ENCODE measurements at regions not wholly inside any gene's neighbourhood (a gene's known extent, or its start where the extent isn't known, plus 50 kb on each side); places are given as distances from the start of the nearest gene placed in this dataset.
"Not testable (repeated sequence)": the region's sequence is repeated elsewhere in the genome, so short reads cannot be mapped to it uniquely, and the experiment has no call there.

GRCh38 chr10:63832686-63833085, 311.5 kb downstream of the REEP3 start:
- no peaks in the 10 kb centered on the region for H3K27me3 ChIP-seq (replicated peaks; ENCODE audit: insufficient read depth)
- DNase-seq (ENCODE audit: low spot score) = no peak
- intact Hi-C loops (cut with DNase I) = no loop called here
- H3K4me3 ChIP-seq = no peak overlapping the region
- H3K36me3 ChIP-seq = no peaks in the 10 kb centered on the region
- TF ChIP-seq POLR2AphosphoS5 (IDR thresholded peaks at IDR 0.05) = no peak
- no peak for TF ChIP-seq POLR2A (IDR thresholded peaks at IDR 0.05)
- TF ChIP-seq, protein P1, sequence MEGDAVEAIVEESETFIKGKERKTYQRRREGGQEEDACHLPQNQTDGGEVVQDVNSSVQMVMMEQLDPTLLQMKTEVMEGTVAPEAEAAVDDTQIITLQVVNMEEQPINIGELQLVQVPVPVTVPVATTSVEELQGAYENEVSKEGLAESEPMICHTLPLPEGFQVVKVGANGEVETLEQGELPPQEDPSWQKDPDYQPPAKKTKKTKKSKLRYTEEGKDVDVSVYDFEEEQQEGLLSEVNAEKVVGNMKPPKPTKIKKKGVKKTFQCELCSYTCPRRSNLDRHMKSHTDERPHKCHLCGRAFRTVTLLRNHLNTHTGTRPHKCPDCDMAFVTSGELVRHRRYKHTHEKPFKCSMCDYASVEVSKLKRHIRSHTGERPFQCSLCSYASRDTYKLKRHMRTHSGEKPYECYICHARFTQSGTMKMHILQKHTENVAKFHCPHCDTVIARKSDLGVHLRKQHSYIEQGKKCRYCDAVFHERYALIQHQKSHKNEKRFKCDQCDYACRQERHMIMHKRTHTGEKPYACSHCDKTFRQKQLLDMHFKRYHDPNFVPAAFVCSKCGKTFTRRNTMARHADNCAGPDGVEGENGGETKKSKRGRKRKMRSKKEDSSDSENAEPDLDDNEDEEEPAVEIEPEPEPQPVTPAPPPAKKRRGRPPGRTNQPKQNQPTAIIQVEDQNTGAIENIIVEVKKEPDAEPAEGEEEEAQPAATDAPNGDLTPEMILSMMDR (IDR thresholded peaks at IDR 0.05) = no peak
- H3K4me1 ChIP-seq (replicated peaks) = no peaks in the 10 kb centered on the region
- H3K9me3 ChIP-seq = no peaks in the 10 kb centered on the region
- H3K27ac ChIP-seq = no peak overlapping the region

GRCh38 chr10:63833411-63834060, 312.3 kb downstream of the REEP3 start:
- H3K27ac ChIP-seq = no peak overlapping the region
- H3K4me1 ChIP-seq (replicated peaks) = no peaks in the 10 kb centered on the region
- H3K4me3 ChIP-seq = no peak overlapping the region
- intact Hi-C loops (cut with DNase I) = no loop called here
- H3K9me3 ChIP-seq = no peaks in the 10 kb centered on the region
- WGBS = 72% methylated on average over 5 of the region's 5 CpGs
- H3K27me3 ChIP-seq (replicated peaks; ENCODE audit: insufficient read depth) = no peaks in the 10 kb centered on the region
- no peak for DNase-seq (ENCODE audit: low spot score)
- no peak for TF ChIP-seq POLR2AphosphoS5 (IDR thresholded peaks at IDR 0.05)
- no peak for TF ChIP-seq POLR2A (IDR thresholded peaks at IDR 0.05)
- TF ChIP-seq, protein P1 (IDR thresholded peaks at IDR 0.05) = no peak
- no peaks in the 10 kb centered on the region for H3K36me3 ChIP-seq

DNA sequence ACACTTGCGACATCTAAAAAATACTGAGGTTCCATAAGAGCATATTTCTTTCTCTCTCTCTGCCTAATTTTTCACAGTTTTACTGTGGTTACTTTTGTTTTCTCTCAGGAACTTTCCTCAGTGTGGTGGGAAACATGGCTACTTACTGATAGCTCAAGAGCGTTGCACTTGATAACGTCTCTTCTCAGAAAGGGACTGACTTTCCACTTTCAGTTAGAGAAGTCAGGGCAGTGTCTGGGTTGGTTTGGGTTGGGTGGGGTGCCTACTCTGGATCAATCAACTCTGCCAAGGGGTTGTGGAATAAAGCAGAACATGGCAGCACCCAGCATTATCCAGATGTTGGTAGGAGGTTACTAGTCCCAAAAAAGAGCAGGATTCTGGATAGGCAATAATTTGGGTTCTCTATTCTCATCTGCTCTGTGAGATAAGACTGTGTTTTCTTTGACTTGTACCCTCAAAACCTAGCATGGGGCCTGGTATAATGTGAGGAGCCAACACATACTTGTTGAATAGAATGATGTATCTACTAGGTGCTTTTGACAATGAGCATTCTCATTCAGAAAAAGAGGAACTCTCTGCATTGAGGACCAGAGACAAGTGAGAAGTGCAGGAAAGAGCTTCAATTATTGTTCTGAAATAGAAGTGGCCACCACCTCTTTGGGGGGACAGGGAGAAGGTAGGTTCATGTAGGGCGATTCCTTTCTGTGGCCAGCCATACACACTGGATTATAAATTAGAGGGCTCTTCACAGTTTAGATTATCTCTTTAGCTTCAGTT, 315.7 kb downstream of the REEP3 start:
- H3K4me1 ChIP-seq (replicated peaks) = no peaks in the 10 kb centered on the region
- no peak for DNase-seq (ENCODE audit: low spot score)
- intact Hi-C loops (cut with DNase I) = no loop called here
- H3K4me3 ChIP-seq = no peak overlapping the region
- 94% methylated on average over 4 of the region's 4 CpGs for WGBS
- H3K36me3 ChIP-seq = no peaks in the 10 kb centered on the region
- H3K27me3 ChIP-seq (replicated peaks; ENCODE audit: insufficient read depth) = no peaks in the 10 kb centered on the region
- H3K9me3 ChIP-seq = no peaks in the 10 kb centered on the region
- TF ChIP-seq POLR2AphosphoS5 (IDR thresholded peaks at IDR 0.05) (no peak), POLR2A (IDR thresholded peaks at IDR 0.05) (no peak)
- TF ChIP-seq, protein P1 (IDR thresholded peaks at IDR 0.05) = no peak
- no peak overlapping the region for H3K27ac ChIP-seq

DNA sequence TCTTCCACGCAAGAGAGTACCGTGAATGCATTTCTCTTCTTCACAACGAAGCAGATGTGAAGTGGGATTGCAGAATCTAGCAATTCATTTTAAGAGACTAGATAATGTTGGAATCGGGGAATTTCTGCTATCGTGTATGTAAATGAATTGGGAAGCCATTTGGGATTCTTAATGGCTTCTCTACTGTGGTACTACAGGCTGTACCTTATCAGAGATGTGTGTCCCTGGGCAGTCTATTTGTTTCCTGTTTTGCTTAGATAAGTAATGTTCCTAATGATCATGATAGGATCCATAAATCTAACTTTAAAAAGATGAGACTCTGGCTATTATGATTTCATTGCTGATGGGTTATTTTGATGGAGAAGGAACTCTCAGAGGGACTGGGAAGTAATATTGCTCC, 320.6 kb downstream of the REEP3 start:
- no peak overlapping the region for H3K27ac ChIP-seq
- DNase-seq (ENCODE audit: low spot score) = no peak
- intact Hi-C loops (cut with DNase I) = no loop called here
- no peaks in the 10 kb centered on the region for H3K4me1 ChIP-seq (replicated peaks)
- 94% methylated on average over 5 of the region's 5 CpGs for WGBS
- H3K36me3 ChIP-seq = no peaks in the 10 kb centered on the region
- no peaks in the 10 kb centered on the region for H3K9me3 ChIP-seq
- H3K27me3 ChIP-seq (replicated peaks; ENCODE audit: insufficient read depth) = no peaks in the 10 kb centered on the region
- no peak overlapping the region for H3K4me3 ChIP-seq
- TF ChIP-seq POLR2AphosphoS5 (IDR thresholded peaks at IDR 0.05) (no peak), POLR2A (IDR thresholded peaks at IDR 0.05) (no peak)
- TF ChIP-seq, protein P1 (IDR thresholded peaks at IDR 0.05) = no peak

GRCh38 chr10:63843107-63843506, 321.9 kb downstream of the REEP3 start:
- Histone ChIP-seq H3K4me1 (replicated peaks) (no peaks in the 10 kb centered on the region), H3K4me3 (no peak overlapping the region), H3K27me3 (replicated peaks; ENCODE audit: insufficient read depth) (no peaks in the 10 kb centered on the region), H3K9me3 (no peaks in the 10 kb centered on the region), H3K36me3 (no peaks in the 10 kb centered on the region), H3K27ac (no peak overlapping the region)
- TF ChIP-seq POLR2AphosphoS5 (IDR thresholded peaks at IDR 0.05) (no peak), POLR2A (IDR thresholded peaks at IDR 0.05) (no peak)
- TF ChIP-seq, protein P1 (IDR thresholded peaks at IDR 0.05) = no peak
- no peak for DNase-seq (ENCODE audit: low spot score)
- WGBS = 100% methylated on average over 2 of the region's 2 CpGs
- intact Hi-C loops (cut with DNase I) = no loop called here

DNA sequence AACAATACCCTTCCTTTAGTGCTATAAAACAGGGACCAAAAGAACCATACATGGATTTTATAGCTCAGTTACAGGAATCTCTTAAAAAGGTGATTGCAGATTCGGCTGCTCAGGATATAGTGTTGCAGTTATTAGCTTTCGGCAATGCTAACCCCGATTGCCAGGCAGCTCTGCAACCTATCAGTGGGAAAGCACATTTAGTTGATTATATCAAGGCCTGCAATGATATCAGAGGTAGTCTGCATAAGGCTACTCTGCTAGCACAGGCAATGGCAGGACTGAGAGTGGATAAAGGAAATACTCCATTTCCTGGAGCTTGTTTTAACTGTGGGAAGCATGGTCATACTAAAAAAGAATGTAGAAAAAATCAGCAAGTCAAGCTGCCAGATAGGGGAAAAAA, 327.7 kb downstream of the REEP3 start:
- WGBS = 54% methylated on average over 3 of the region's 3 CpGs
- H3K4me1 ChIP-seq (replicated peaks); H3K36me3 ChIP-seq; H3K4me3 ChIP-seq; intact Hi-C loops (cut with DNase I); H3K9me3 ChIP-seq; H3K27me3 ChIP-seq (replicated peaks; ENCODE audit: insufficient read depth); H3K27ac ChIP-seq; DNase-seq (ENCODE audit: low spot score): not testable (repeated sequence)
